CD8-positive, alpha-beta memory T cell (primary cell): ENCODE measurements at regions not wholly inside any gene's neighbourhood (a gene's known extent, or its start where the extent isn't known, plus 50 kb on each side); places are given as distances from the start of the nearest gene placed in this dataset.

Source experiments
- CTCF ChIA-PET: fragments of 350-600 bp; sonication (Branson Sonifier 250); formaldehyde crosslinking; loops from one replicate; lab custom pipeline; 2021; ENCODE audit warnings: antibody characterized with exemption; lab: Charles Lee
- POLR2A ChIA-PET: fragments of 350-600 bp; sonication (Branson Sonifier 250); formaldehyde crosslinking; loops from one replicate; lab custom pipeline; 2021; ENCODE audit warnings: antibody characterized with exemption; lab: Charles Lee
- DNase-seq, 5 donors: peaks; one replicate each; pipeline versions ENCODE4 v3.0.0 to v3.0.0-alpha.2; 2020 to 2022; ENCODE audit warnings: mixed read lengths in 1 of 5
- H3K27ac ChIP-seq: one replicate; pipeline ENCODE4 v1.7.0; 2013; ENCODE audit warnings: low read depth, mild to moderate bottlenecking, low read length, moderate library complexity
- H3K27me3 ChIP-seq: 2 replicates; pipeline ENCODE4 v1.7.0; 2013; ENCODE audit warnings: low read length, mild to moderate bottlenecking; ENCODE audit not compliant: insufficient read depth, poor library complexity, severe bottlenecking
- H3K36me3 ChIP-seq: 2 replicates; pipeline ENCODE4 v1.7.0; 2013; ENCODE audit warnings: mild to moderate bottlenecking, low read length, moderate library complexity; ENCODE audit not compliant: insufficient read depth
- H3K4me1 ChIP-seq: 2 replicates; pipeline ENCODE4 v1.7.0; 2013; ENCODE audit warnings: mild to moderate bottlenecking, low read length, moderate library complexity; ENCODE audit not compliant: insufficient read depth
- H3K4me3 ChIP-seq: 2 replicates; pipeline ENCODE4 v1.7.0; 2013; ENCODE audit warnings: mild to moderate bottlenecking, low read length
- H3K9me3 ChIP-seq: 2 replicates; pipeline ENCODE4 v1.7.0; 2013; ENCODE audit warnings: mild to moderate bottlenecking, low read length
- H3K27ac Mint-ChIP-seq, 8 donors: one replicate each; pipeline ENCODE4 v1.8.0; 2020 to 2021; ENCODE audit warnings: mixed read lengths in 8 of 8, mild to moderate bottlenecking in 6 of 8, inconsistent platforms in 3 of 8, moderate library complexity in 3 of 8
- H3K27me3 Mint-ChIP-seq, 2 donors: one replicate each; pipeline ENCODE4 v1.8.0; 2020 to 2021; ENCODE audit warnings: mixed read lengths in 2 of 2, mild to moderate bottlenecking in 1 of 2, moderate library complexity in 1 of 2
- H3K36me3 Mint-ChIP-seq, 3 donors: one replicate each; pipeline ENCODE4 v1.8.0; 2020 to 2021; ENCODE audit warnings: mixed read lengths in 3 of 3, inconsistent platforms in 1 of 3, mild to moderate bottlenecking in 1 of 3
- H3K4me1 Mint-ChIP-seq, 3 donors: one replicate each; pipeline ENCODE4 v1.8.0; 2020 to 2021; ENCODE audit warnings: mixed read lengths in 3 of 3, inconsistent platforms in 1 of 3, mild to moderate bottlenecking in 1 of 3
- H3K4me3 Mint-ChIP-seq, 7 donors: one replicate each; pipeline ENCODE4 v1.8.0; 2020 to 2021; ENCODE audit warnings: mixed read lengths in 7 of 7, mild to moderate bottlenecking in 6 of 7, moderate library complexity in 4 of 7, inconsistent platforms in 2 of 7
- H3K9me3 Mint-ChIP-seq, 5 donors: one replicate each; pipeline ENCODE4 v1.8.0; 2020 to 2022; ENCODE audit warnings: mixed read lengths in 5 of 5, mild to moderate bottlenecking in 3 of 5, moderate library complexity in 2 of 5, inconsistent platforms in 1 of 5

DNA sequence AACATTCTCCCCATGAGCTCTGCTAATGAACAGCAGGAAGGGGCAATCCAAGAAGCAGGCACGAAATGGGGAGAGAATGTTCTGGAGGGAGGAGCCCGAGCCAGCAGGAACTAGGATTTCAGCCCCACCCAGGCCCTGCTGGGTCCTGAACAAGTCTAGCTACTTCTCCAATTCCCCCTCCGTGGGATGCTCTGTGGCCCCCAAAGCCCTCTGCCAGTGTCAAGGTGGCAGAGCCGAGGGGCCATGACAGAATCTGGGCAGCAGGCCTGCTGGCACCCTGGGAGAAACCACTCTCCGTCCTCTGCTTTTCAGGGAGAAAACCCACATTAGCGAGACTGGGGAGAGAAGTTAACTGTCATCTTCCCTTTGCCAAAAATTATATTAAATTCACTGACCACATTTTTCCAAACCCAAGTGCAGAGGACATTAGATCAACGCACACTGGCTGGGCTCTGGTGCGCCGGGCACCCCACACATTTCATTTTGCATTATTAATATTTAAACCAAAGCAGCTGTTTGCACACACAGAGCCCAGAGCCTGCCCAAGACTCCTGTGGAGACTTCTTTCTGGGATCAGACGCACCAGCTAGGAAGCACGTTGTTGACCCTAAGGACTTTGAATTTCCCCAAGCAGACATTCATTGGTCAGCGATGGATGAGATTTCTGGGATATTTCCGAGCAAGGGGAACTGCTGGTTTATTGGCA is 80.2 kb upstream of the PKDCC start:
- peaks cover 6 to 20% of the 10 kb centered on the region in 2 donors for H3K27me3 Mint-ChIP-seq
- H3K27me3 ChIP-seq: no peaks in the 10 kb centered on the region
- no peak overlapping the region for H3K4me3 ChIP-seq
- no peak overlapping the region for H3K27ac Mint-ChIP-seq
- no peaks in the 10 kb centered on the region for H3K9me3 Mint-ChIP-seq
- H3K27ac ChIP-seq: no peak overlapping the region
- H3K36me3 ChIP-seq: no peaks in the 10 kb centered on the region
- peaks cover 5 to 6% (median 5%) of the 10 kb centered on the region in 3 donors for H3K4me1 Mint-ChIP-seq
- CTCF ChIA-PET: no interaction called here
- H3K9me3 ChIP-seq: no peaks in the 10 kb centered on the region
- H3K4me1 ChIP-seq: no peaks in the 10 kb centered on the region
- POLR2A ChIA-PET: no interaction called here
- DNase-seq: no peak
- H3K36me3 Mint-ChIP-seq: peaks cover 0 to 4% (median 0%) of the 10 kb centered on the region in 3 donors
- H3K4me3 Mint-ChIP-seq: no peak overlapping the region

GRCh38 chr2:41968182-41968578 is 79.6 kb upstream of the PKDCC start:
- no peaks in the 10 kb centered on the region for H3K27me3 ChIP-seq
- no peak overlapping the region for H3K4me3 Mint-ChIP-seq
- H3K27ac ChIP-seq: no peak overlapping the region
- no peak for DNase-seq
- no peaks in the 10 kb centered on the region for H3K36me3 ChIP-seq
- no peaks in the 10 kb centered on the region for H3K9me3 Mint-ChIP-seq
- H3K27ac Mint-ChIP-seq: no peak overlapping the region
- H3K4me1 ChIP-seq: no peaks in the 10 kb centered on the region
- no peaks in the 10 kb centered on the region for H3K9me3 ChIP-seq
- peaks cover 6 to 20% of the 10 kb centered on the region in 2 donors for H3K27me3 Mint-ChIP-seq
- H3K4me3 ChIP-seq: no peak overlapping the region
- H3K4me1 Mint-ChIP-seq: peaks cover 5 to 6% (median 5%) of the 10 kb centered on the region in 3 donors
- POLR2A ChIA-PET: no interaction called here
- H3K36me3 Mint-ChIP-seq: peaks cover 0 to 4% (median 0%) of the 10 kb centered on the region in 3 donors
- CTCF ChIA-PET: no interaction called here

DNA sequence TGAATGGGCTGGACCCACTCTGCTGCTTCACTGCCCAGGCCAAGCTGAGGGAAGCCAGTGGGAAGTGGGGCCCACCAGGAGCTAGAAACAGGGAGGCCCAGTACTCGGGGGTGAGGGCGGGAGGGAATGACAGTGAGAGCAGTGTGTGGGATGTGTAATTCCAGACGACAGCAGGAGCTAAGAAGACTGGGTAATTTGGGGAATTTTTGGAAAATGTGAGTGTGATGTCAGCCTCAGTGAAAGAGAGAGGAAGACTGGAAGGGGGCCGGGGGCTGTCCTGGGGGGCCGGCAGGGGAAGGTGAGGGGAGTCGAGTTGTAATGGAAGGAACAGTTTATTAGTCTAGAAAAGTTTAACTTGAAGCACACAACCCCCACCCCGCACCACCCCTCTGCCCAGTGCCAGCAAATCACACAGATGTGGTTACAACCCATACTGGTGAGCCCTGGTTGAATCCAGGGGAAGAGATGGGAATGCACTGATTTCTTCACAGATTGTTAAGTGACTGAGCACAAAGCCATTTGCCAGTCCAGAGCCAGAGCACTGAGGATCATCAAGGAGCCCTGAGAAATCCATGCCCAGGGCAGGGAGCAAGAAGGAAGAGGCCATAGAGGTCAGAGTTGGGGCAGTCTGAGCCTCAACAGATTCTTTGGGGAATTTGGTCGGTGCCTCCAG is 76.7 kb upstream of the PKDCC start:
- Mint-ChIP-seq H3K4me1 (no peaks in the 10 kb centered on the region), H3K27me3 (peaks cover 9 to 24% of the 10 kb centered on the region in 2 donors), H3K27ac (no peak overlapping the region), H3K9me3 (peaks cover 0 to 2% (median 0%) of the 10 kb centered on the region in 5 donors), H3K4me3 (no peak overlapping the region), H3K36me3 (peaks cover 0 to 4% (median 0%) of the 10 kb centered on the region in 3 donors)
- no peak for DNase-seq
- POLR2A ChIA-PET: no interaction called here
- Histone ChIP-seq H3K36me3 (no peaks in the 10 kb centered on the region), H3K4me1 (no peaks in the 10 kb centered on the region), H3K27me3 (no peaks in the 10 kb centered on the region), H3K27ac (no peak overlapping the region), H3K9me3 (no peaks in the 10 kb centered on the region), H3K4me3 (no peak overlapping the region)
- CTCF ChIA-PET: interaction anchor here (0.7 kb wide), 1 partner anchor 64 kb away, joined by 3 read pairs; no protein-coding TSS in a partner anchor

GRCh38 chr2:41972179-41972578 is 75.6 kb upstream of the PKDCC start:
- H3K9me3 Mint-ChIP-seq: peaks cover 0 to 2% (median 0%) of the 10 kb centered on the region in 5 donors

GRCh38 chr2:41972819-41973218 is 75.0 kb upstream of the PKDCC start:
- ChIA-PET POLR2A (no interaction called here), CTCF (no interaction called here)
- H3K36me3 Mint-ChIP-seq: peaks cover 0 to 4% (median 0%) of the 10 kb centered on the region in 3 donors
- Histone ChIP-seq H3K27ac (no peak overlapping the region), H3K27me3 (no peaks in the 10 kb centered on the region), H3K4me3 (no peak overlapping the region), H3K4me1 (no peaks in the 10 kb centered on the region), H3K9me3 (no peaks in the 10 kb centered on the region), H3K36me3 (no peaks in the 10 kb centered on the region)
- H3K4me3 Mint-ChIP-seq: no peak overlapping the region
- no peaks in the 10 kb centered on the region for H3K4me1 Mint-ChIP-seq
- no peak for DNase-seq
- peak overlapping the region in 2 of 8 donors; percentile 38 to 65 for H3K27ac Mint-ChIP-seq
- H3K27me3 Mint-ChIP-seq: peaks cover 5 to 24% of the 10 kb centered on the region in 2 donors
- H3K9me3 Mint-ChIP-seq: peaks cover 0 to 2% (median 0%) of the 10 kb centered on the region in 5 donors

More at GRCh38 chr2:41972179-41972578, 75.6 kb upstream of the PKDCC start:
- peaks cover 0 to 4% (median 0%) of the 10 kb centered on the region in 3 donors for H3K36me3 Mint-ChIP-seq
- Histone ChIP-seq H3K36me3 (no peaks in the 10 kb centered on the region), H3K4me3 (no peak overlapping the region), H3K9me3 (no peaks in the 10 kb centered on the region), H3K4me1 (no peaks in the 10 kb centered on the region), H3K27ac (no peak overlapping the region), H3K27me3 (no peaks in the 10 kb centered on the region)
- H3K4me3 Mint-ChIP-seq: no peak overlapping the region
- H3K4me1 Mint-ChIP-seq: no peaks in the 10 kb centered on the region
- no peak for DNase-seq
- POLR2A ChIA-PET: no interaction called here
- H3K27me3 Mint-ChIP-seq: peaks cover 9 to 24% of the 10 kb centered on the region in 2 donors
- CTCF ChIA-PET: interaction anchor here (0.7 kb wide), 1 partner anchor 65 kb away, joined by 3 read pairs; no protein-coding TSS in a partner anchor
- peak overlapping the region in 1 of 8 donors; percentile 17 for H3K27ac Mint-ChIP-seq

- H3K27me3 Mint-ChIP-seq: peaks cover 5 to 20% of the 10 kb centered on the region in 2 donors
- H3K27ac Mint-ChIP-seq: no peak overlapping the region
- H3K9me3 ChIP-seq: no peaks in the 10 kb centered on the region
- no peak overlapping the region for H3K4me3 ChIP-seq
- ChIA-PET CTCF (no interaction called here), POLR2A (no interaction called here)
- H3K4me1 ChIP-seq: no peaks in the 10 kb centered on the region
- H3K27ac ChIP-seq: no peak overlapping the region
- no peak for DNase-seq
- H3K9me3 Mint-ChIP-seq: peaks cover 0 to 2% (median 0%) of the 10 kb centered on the region in 5 donors
- H3K4me3 Mint-ChIP-seq: no peak overlapping the region
- no peaks in the 10 kb centered on the region for H3K4me1 Mint-ChIP-seq
- peaks cover 0 to 4% (median 0%) of the 10 kb centered on the region in 3 donors for H3K36me3 Mint-ChIP-seq
- no peaks in the 10 kb centered on the region for H3K27me3 ChIP-seq
- no peaks in the 10 kb centered on the region for H3K36me3 ChIP-seq
Observed at GRCh38 chr2:41973871-41974270, 74.0 kb upstream of the PKDCC start.

- Histone ChIP-seq H3K4me3 (no peak overlapping the region), H3K4me1 (no peaks in the 10 kb centered on the region), H3K36me3 (no peaks in the 10 kb centered on the region), H3K27ac (no peak overlapping the region), H3K27me3 (no peaks in the 10 kb centered on the region), H3K9me3 (no peaks in the 10 kb centered on the region)
- DNase-seq: no peak
- Mint-ChIP-seq H3K9me3 (no peaks in the 10 kb centered on the region), H3K4me1 (no peaks in the 10 kb centered on the region), H3K36me3 (peaks cover 0 to 8% (median 0%) of the 10 kb centered on the region in 3 donors), H3K4me3 (no peak overlapping the region), H3K27me3 (peaks cover 0 to 16% of the 10 kb centered on the region in 2 donors), H3K27ac (peak overlapping the region in 1 of 8 donors; percentile 15)
- POLR2A ChIA-PET: no interaction called here
- CTCF ChIA-PET: interaction anchor here (1.2 kb wide), 1 partner anchor 85 kb away, joined by 3 read pairs; no protein-coding TSS in a partner anchor
Observed at GRCh38 chr2:41981417-41981816, 66.4 kb upstream of the PKDCC start.

DNA sequence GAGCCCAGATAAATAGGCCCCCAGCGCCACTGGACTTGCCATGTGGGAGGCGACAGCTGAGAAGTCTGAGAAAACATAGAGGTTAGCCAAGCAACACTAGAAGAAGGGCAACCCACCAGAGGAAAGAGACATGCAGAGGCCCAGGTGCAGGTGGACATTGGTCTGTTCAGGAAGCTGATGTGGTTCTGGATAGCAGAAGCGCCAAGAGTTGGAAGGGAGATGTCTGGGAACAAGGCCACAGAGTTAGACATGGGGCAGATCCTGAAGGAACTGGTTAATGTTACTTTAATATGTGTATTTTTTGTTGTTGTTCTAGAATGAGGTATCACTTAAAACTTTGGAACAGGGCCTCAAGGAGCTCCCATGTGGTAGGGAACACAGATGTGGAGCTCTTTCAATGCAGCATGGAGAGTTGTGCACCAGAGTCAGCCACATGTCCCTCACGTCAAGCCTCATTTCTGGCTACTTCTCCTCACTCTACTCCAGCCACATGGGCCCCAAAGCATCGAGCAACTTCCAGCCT is 62.2 kb upstream of the PKDCC start:
- Mint-ChIP-seq H3K27me3 (peaks cover 1 to 39% of the 10 kb centered on the region in 2 donors), H3K4me3 (no peak overlapping the region), H3K4me1 (no peaks in the 10 kb centered on the region), H3K27ac (no peak overlapping the region), H3K36me3 (no peaks in the 10 kb centered on the region), H3K9me3 (no peaks in the 10 kb centered on the region)
- H3K4me1 ChIP-seq: no peaks in the 10 kb centered on the region
- no peak overlapping the region for H3K4me3 ChIP-seq
- H3K27me3 ChIP-seq: no peaks in the 10 kb centered on the region
- no peak for DNase-seq
- no peaks in the 10 kb centered on the region for H3K9me3 ChIP-seq
- ChIA-PET CTCF (no interaction called here), POLR2A (no interaction called here)
- H3K27ac ChIP-seq: no peak overlapping the region
- no peaks in the 10 kb centered on the region for H3K36me3 ChIP-seq
